ENCODE measurements at regions not wholly inside any gene's neighbourhood (a gene's known extent, or its start where the extent isn't known, plus 50 kb on each side); places are given as distances from the start of the nearest gene placed in this dataset.

DNA sequence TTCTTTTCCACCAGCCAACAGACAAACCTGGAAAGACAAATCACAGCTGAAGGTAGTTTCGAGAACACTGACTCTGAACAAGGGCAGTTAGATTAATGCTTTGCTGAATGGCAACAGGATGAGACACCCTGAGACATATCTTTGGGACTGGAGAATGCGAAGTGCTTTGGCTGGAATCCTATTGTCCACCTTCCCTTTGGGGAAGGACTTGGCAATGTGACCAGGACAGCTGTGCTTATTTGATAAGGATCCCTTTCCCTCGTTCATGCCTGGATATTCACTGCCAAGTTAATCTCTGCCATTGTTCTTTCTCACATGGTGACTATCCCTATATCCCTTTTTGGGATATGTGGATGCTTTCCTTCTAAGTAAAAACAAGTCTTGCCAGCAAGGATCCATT, 537.1 kb upstream of the SEL1L start:
- Histone ChIP-seq H3K4me3 (ENCODE audit: low read length in 2 of 2) (no peak overlapping the region), H3K36me3 (ENCODE audit: control insufficient read depth in 2 of 2, insufficient read depth in 2 of 2, low read length in 2 of 2) (no peaks in the 10 kb centered on the region), H3K4me1 (ENCODE audit: control insufficient read depth, insufficient read depth, low read length) (no peaks in the 10 kb centered on the region), H3K27ac (ENCODE audit: low read length) (no peak overlapping the region), H3K27me3 (ENCODE audit: control insufficient read depth in 1 of 2, insufficient read depth in 2 of 2, low read length in 2 of 2) (no peaks in the 10 kb centered on the region), H3K9me3 (ENCODE audit: control insufficient read depth in 2 of 2, low read length in 2 of 2) (no peaks in the 10 kb centered on the region), H3K9ac (ENCODE audit: low read length in 2 of 2) (no peak overlapping the region)

DNA sequence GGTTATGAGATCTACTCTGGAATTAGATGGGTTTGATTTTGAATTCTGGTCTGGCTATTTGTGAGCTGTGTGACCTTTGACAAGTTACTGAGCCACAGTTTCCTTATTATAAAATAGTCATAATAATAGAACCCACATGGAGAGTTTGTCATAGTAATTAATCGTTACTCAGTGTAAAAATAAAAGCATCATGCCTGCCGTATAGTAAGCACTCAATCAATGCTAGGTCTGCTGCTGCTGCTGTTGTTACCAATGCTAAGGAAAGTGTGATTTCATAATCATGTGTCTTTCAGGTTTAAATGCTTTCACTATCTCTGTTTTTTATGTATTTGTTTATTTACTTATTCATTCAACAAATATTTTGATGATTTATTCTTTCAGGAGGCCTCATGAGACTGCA, 539.9 kb upstream of the SEL1L start:
- no peaks in the 10 kb centered on the region for H3K36me3 ChIP-seq (ENCODE audit: control insufficient read depth in 2 of 2, insufficient read depth in 2 of 2, low read length in 2 of 2)
- no peaks in the 10 kb centered on the region for H3K4me1 ChIP-seq (ENCODE audit: control insufficient read depth, insufficient read depth, low read length)
- H3K27ac ChIP-seq (ENCODE audit: low read length), result no peak overlapping the region
- no peak overlapping the region for H3K9ac ChIP-seq (ENCODE audit: low read length in 2 of 2)
- H3K27me3 ChIP-seq (ENCODE audit: control insufficient read depth in 1 of 2, insufficient read depth in 2 of 2, low read length in 2 of 2), result no peaks in the 10 kb centered on the region
- H3K4me3 ChIP-seq (ENCODE audit: low read length in 2 of 2), result no peak overlapping the region
- no peaks in the 10 kb centered on the region for H3K9me3 ChIP-seq (ENCODE audit: control insufficient read depth in 2 of 2, low read length in 2 of 2)

- no peaks in the 10 kb centered on the region for H3K27me3 ChIP-seq (ENCODE audit: control insufficient read depth in 1 of 2, insufficient read depth in 2 of 2, low read length in 2 of 2)
- no peak overlapping the region for H3K27ac ChIP-seq (ENCODE audit: low read length)
- H3K9me3 ChIP-seq (ENCODE audit: control insufficient read depth in 2 of 2, low read length in 2 of 2), result no peaks in the 10 kb centered on the region
- H3K4me1 ChIP-seq (ENCODE audit: control insufficient read depth, insufficient read depth, low read length), result no peaks in the 10 kb centered on the region
- no peak overlapping the region for H3K9ac ChIP-seq (ENCODE audit: low read length in 2 of 2)
- no peak overlapping the region for H3K4me3 ChIP-seq (ENCODE audit: low read length in 2 of 2)
- no peaks in the 10 kb centered on the region for H3K36me3 ChIP-seq (ENCODE audit: control insufficient read depth in 2 of 2, insufficient read depth in 2 of 2, low read length in 2 of 2)
Measured at GRCh38 chr14:82075566-82075965, 541.9 kb upstream of the SEL1L start.

DNA sequence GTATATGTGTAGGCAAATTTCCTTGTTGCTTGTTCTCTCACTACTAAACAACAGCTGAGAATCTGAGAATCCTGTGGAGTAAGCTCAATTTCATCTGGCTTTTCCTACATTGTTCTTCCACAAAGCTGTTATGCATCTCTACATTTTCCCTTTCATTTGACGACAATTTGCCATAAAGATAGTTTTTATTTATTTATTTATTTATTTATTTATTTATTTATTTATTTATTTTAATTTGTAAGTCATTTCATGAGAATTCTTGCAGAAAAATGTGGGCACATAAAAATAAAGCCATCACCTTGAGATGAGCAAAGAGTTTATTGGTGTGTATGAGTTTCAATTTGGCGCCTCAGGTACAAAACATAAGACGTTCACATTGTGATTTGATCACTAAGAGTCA, 545.9 kb upstream of the SEL1L start:
- Histone ChIP-seq H3K27ac (ENCODE audit: low read length) (no peak overlapping the region), H3K27me3 (ENCODE audit: control insufficient read depth in 1 of 2, insufficient read depth in 2 of 2, low read length in 2 of 2) (no peaks in the 10 kb centered on the region), H3K4me1 (ENCODE audit: control insufficient read depth, insufficient read depth, low read length) (no peaks in the 10 kb centered on the region), H3K9me3 (ENCODE audit: control insufficient read depth in 2 of 2, low read length in 2 of 2) (no peaks in the 10 kb centered on the region), H3K9ac (ENCODE audit: low read length in 2 of 2) (no peak overlapping the region), H3K4me3 (ENCODE audit: low read length in 2 of 2) (no peak overlapping the region), H3K36me3 (ENCODE audit: control insufficient read depth in 2 of 2, insufficient read depth in 2 of 2, low read length in 2 of 2) (no peaks in the 10 kb centered on the region)

GRCh38 chr14:82080370-82080769, 546.7 kb upstream of the SEL1L start:
- Histone ChIP-seq H3K4me1 (ENCODE audit: control insufficient read depth, insufficient read depth, low read length) (no peaks in the 10 kb centered on the region), H3K9ac (ENCODE audit: low read length in 2 of 2) (no peak overlapping the region), H3K36me3 (ENCODE audit: control insufficient read depth in 2 of 2, insufficient read depth in 2 of 2, low read length in 2 of 2) (no peaks in the 10 kb centered on the region), H3K9me3 (ENCODE audit: control insufficient read depth in 2 of 2, low read length in 2 of 2) (no peaks in the 10 kb centered on the region), H3K4me3 (ENCODE audit: low read length in 2 of 2) (no peak overlapping the region), H3K27me3 (ENCODE audit: control insufficient read depth in 1 of 2, insufficient read depth in 2 of 2, low read length in 2 of 2) (no peaks in the 10 kb centered on the region), H3K27ac (ENCODE audit: low read length) (no peak overlapping the region)

DNA sequence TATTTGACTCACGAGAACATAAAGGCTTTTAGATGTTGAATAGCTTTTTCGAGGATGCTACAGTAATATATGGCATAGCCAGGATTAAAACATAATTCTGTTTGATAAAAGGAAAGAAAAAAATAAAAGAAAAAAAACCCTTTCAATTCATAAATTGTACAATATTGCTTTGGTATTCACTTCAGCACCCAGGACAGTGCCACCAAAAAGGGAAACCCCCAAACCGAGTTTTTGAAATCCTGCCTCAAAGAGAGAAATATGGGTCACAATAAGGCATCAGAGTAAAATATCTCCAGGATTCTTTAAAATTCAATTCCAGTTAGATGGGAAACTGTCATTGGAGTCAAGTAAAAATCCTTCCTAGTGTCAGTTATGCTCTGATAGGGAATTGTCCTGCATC, 551.2 kb upstream of the SEL1L start:
- H3K4me1 ChIP-seq (ENCODE audit: control insufficient read depth, insufficient read depth, low read length), result no peaks in the 10 kb centered on the region
- no peak overlapping the region for H3K9ac ChIP-seq (ENCODE audit: low read length in 2 of 2)
- no peaks in the 10 kb centered on the region for H3K9me3 ChIP-seq (ENCODE audit: control insufficient read depth in 2 of 2, low read length in 2 of 2)
- H3K27ac ChIP-seq (ENCODE audit: low read length), result no peak overlapping the region
- no peaks in the 10 kb centered on the region for H3K27me3 ChIP-seq (ENCODE audit: control insufficient read depth in 1 of 2, insufficient read depth in 2 of 2, low read length in 2 of 2)
- no peaks in the 10 kb centered on the region for H3K36me3 ChIP-seq (ENCODE audit: control insufficient read depth in 2 of 2, insufficient read depth in 2 of 2, low read length in 2 of 2)
- H3K4me3 ChIP-seq (ENCODE audit: low read length in 2 of 2), result no peak overlapping the region

DNA sequence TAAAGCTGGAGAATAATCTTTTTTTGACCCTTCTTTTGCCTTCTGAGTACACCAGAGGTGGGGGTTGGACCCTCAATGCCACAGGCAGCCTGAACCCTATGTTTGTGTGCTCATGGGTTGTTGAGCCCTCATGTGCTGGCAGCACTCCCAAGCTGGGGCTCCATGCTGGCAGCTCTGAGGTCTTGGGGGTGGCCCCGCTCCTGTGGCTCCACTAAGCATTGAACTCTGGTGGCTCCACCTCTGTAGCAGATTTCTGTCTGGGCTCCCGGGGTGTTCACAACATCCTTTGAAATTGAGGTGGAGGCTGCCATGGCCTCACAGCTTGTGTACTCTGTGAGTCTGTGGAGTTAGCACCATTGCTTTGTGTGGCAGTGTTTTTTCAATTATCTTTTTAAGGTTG, 557.4 kb upstream of the SEL1L start:
- no peaks in the 10 kb centered on the region for H3K36me3 ChIP-seq (ENCODE audit: control insufficient read depth in 2 of 2, insufficient read depth in 2 of 2, low read length in 2 of 2)
- H3K9me3 ChIP-seq (ENCODE audit: control insufficient read depth in 2 of 2, low read length in 2 of 2), result no peaks in the 10 kb centered on the region
- no peak overlapping the region for H3K4me3 ChIP-seq (ENCODE audit: low read length in 2 of 2)
- no peaks in the 10 kb centered on the region for H3K27me3 ChIP-seq (ENCODE audit: control insufficient read depth in 1 of 2, insufficient read depth in 2 of 2, low read length in 2 of 2)
- no peaks in the 10 kb centered on the region for H3K4me1 ChIP-seq (ENCODE audit: control insufficient read depth, insufficient read depth, low read length)
- H3K27ac ChIP-seq (ENCODE audit: low read length), result no peak overlapping the region
- H3K9ac ChIP-seq (ENCODE audit: low read length in 2 of 2), result no peak overlapping the region

GRCh38 chr14:82094829-82095345, 561.2 kb upstream of the SEL1L start:
- Histone ChIP-seq H3K4me1 (ENCODE audit: control insufficient read depth, insufficient read depth, low read length) (no peaks in the 10 kb centered on the region), H3K9me3 (ENCODE audit: control insufficient read depth in 2 of 2, low read length in 2 of 2) (no peaks in the 10 kb centered on the region), H3K9ac (ENCODE audit: low read length in 2 of 2) (no peak overlapping the region), H3K36me3 (ENCODE audit: control insufficient read depth in 2 of 2, insufficient read depth in 2 of 2, low read length in 2 of 2) (no peaks in the 10 kb centered on the region), H3K4me3 (ENCODE audit: low read length in 2 of 2) (no peak overlapping the region), H3K27me3 (ENCODE audit: control insufficient read depth in 1 of 2, insufficient read depth in 2 of 2, low read length in 2 of 2) (no peaks in the 10 kb centered on the region), H3K27ac (ENCODE audit: low read length) (no peak overlapping the region)

DNA sequence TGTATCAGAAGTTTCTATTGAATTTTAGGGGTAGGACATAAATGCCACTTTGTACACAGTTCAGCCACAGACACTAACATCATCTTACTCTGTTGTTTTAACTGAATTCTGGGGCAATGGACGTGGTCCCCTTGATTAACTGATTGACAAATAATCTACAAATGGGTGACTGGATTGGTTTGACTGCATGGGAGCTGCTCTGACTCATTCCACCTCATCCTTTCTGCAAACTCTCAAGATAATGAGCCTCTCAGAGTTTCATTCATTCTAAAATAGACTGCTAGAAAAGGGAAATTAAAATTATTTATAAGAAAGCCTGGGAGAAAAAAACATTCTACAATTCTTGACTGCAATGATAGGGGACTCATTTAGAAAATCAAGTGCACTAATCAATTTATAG, 570.4 kb upstream of the SEL1L start:
- Histone ChIP-seq H3K4me1 (ENCODE audit: control insufficient read depth, insufficient read depth, low read length) (no peaks in the 10 kb centered on the region), H3K4me3 (ENCODE audit: low read length in 2 of 2) (no peak overlapping the region), H3K27me3 (ENCODE audit: control insufficient read depth in 1 of 2, insufficient read depth in 2 of 2, low read length in 2 of 2) (no peaks in the 10 kb centered on the region), H3K27ac (ENCODE audit: low read length) (no peak overlapping the region), H3K36me3 (ENCODE audit: control insufficient read depth in 2 of 2, insufficient read depth in 2 of 2, low read length in 2 of 2) (no peaks in the 10 kb centered on the region), H3K9me3 (ENCODE audit: control insufficient read depth in 2 of 2, low read length in 2 of 2) (no peaks in the 10 kb centered on the region), H3K9ac (ENCODE audit: low read length in 2 of 2) (no peak overlapping the region)

- no peak overlapping the region for H3K27ac ChIP-seq (ENCODE audit: low read length)
- no peaks in the 10 kb centered on the region for H3K36me3 ChIP-seq (ENCODE audit: control insufficient read depth in 2 of 2, insufficient read depth in 2 of 2, low read length in 2 of 2)
- no peaks in the 10 kb centered on the region for H3K27me3 ChIP-seq (ENCODE audit: control insufficient read depth in 1 of 2, insufficient read depth in 2 of 2, low read length in 2 of 2)
- no peaks in the 10 kb centered on the region for H3K4me1 ChIP-seq (ENCODE audit: control insufficient read depth, insufficient read depth, low read length)
- no peak overlapping the region for H3K9ac ChIP-seq (ENCODE audit: low read length in 2 of 2)
- no peak overlapping the region for H3K4me3 ChIP-seq (ENCODE audit: low read length in 2 of 2)
- no peaks in the 10 kb centered on the region for H3K9me3 ChIP-seq (ENCODE audit: control insufficient read depth in 2 of 2, low read length in 2 of 2)
Measured at GRCh38 chr14:82112210-82112839, 578.7 kb upstream of the SEL1L start.

GRCh38 chr14:82113007-82113406, 579.4 kb upstream of the SEL1L start:
- Histone ChIP-seq H3K9me3 (ENCODE audit: control insufficient read depth in 2 of 2, low read length in 2 of 2) (no peaks in the 10 kb centered on the region), H3K27ac (ENCODE audit: low read length) (no peak overlapping the region), H3K4me1 (ENCODE audit: control insufficient read depth, insufficient read depth, low read length) (no peaks in the 10 kb centered on the region)

More at GRCh38 chr14:82113007-82113406, 579.4 kb upstream of the SEL1L start:
- Histone ChIP-seq H3K36me3 (ENCODE audit: control insufficient read depth in 2 of 2, insufficient read depth in 2 of 2, low read length in 2 of 2) (no peaks in the 10 kb centered on the region), H3K4me3 (ENCODE audit: low read length in 2 of 2) (no peak overlapping the region), H3K27me3 (ENCODE audit: control insufficient read depth in 1 of 2, insufficient read depth in 2 of 2, low read length in 2 of 2) (no peaks in the 10 kb centered on the region), H3K9ac (ENCODE audit: low read length in 2 of 2) (no peak overlapping the region)
